ENCODE measurements at regions not wholly inside any gene's neighbourhood (a gene's known extent, or its start where the extent isn't known, plus 50 kb on each side); places are given as distances from the start of the nearest gene placed in this dataset.
"Not testable (repeated sequence)": the region's sequence is repeated elsewhere in the genome, so short reads cannot be mapped to it uniquely, and the experiment has no call there.

GRCh38 chr18:60319129-60319528 is 53.4 kb downstream of the MC4R start:
- DNase-seq (ENCODE audit: low spot score), result no peak

DNA sequence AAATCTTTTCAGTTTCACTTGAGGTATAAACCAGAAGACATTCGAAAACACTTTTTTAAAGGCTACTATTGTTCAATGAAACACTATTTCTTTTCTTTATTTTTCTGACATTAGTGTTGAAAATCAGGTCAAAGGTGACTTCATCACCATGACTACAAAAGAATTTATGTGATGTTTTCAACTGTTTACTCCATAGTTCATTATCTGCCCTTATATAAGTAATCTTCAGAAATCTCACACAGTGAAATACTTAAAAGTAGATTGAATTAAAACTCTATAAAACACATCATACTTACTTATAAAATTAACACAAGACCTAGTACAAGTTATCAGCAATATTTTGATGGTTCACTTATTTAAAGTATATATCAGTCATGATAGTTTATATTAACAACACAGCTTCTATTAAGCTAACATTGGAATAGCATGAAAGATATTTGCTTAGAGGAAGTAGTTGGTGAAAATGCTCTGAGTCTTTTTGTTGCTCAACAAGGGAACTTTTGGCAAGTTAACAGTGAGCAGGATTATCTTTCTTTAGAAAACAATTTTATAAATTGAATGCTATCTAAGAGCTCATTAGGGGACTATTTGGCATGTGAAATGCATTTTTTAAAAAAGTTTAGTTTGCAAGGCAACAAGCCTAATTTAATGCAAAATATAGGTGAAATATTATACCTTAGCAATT is 60.8 kb downstream of the MC4R start:
- DNase-seq (ENCODE audit: low spot score), result no peak

DNA sequence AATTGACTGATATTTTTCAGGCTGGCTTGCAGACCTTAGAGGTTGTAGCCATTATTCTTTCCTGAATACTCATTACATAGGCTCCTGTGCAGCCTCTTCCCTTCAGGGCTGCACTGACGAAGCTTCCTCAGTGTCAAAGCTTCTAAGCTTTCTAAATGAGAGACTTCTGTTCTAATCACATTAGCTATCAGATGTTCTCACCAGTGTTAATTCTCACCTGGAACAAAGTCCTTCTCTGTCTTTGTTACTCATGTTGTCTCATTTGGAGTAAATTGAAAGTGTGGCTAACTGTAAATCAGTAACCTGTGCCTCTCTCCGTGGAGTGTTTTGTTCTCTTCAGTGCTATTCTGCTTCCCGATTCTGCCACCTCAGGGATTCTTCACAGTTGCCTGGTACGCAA is 76.9 kb downstream of the MC4R start:
- DNase-seq (ENCODE audit: low spot score), result no peak

DNA sequence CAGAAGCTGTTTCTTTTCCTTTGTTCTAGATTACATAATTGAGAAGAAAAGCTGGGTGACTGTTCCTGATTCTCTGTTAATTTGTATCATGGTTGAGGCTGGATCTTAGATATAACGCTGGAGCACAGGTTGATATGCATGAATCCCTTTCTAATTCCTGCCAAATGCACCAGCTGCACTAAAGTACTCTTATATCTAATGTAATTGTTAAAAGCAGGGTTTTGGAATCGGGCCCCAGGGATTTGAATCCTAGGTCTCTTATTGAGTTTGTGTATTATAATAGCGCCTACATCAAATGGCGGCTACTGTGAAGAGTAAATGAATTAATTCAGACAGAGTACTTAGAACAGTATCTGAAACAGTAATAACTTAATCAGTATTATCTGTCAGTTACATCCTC is 80.4 kb downstream of the MC4R start:
- DNase-seq (ENCODE audit: low spot score), result no peak

GRCh38 chr18:60279391-60279790 is 93.2 kb downstream of the MC4R start:
- DNase-seq (ENCODE audit: low spot score), result no peak

- no peak for DNase-seq (ENCODE audit: low spot score)
Observed at GRCh38 chr18:60277855-60278480, 94.6 kb downstream of the MC4R start.

- no peak for DNase-seq (ENCODE audit: low spot score)
Observed at GRCh38 chr18:60267391-60268058, 105.0 kb downstream of the MC4R start.

DNA sequence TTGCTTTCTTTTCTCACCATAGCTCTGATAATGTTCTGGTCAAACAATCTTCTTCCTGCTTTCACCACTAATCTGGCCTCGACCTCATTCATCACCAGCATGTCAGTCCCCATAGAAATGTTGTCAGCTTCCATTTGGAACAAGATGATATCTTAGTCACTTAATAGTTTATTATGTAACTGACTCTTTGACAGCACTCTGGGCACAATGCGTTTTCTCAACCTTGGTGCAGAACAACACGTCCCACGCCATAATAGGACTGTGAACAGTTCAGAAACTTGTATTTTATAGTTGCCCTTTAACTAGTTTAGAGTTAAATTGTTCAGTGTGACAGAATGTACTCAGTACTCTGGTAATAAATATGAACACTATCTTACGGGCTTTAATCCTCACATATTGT is 106.0 kb downstream of the MC4R start:
- DNase-seq (ENCODE audit: low spot score), result no peak

GRCh38 chr18:60259052-60259681 is 113.4 kb downstream of the MC4R start:
- DNase-seq (ENCODE audit: low spot score), result no peak

DNA sequence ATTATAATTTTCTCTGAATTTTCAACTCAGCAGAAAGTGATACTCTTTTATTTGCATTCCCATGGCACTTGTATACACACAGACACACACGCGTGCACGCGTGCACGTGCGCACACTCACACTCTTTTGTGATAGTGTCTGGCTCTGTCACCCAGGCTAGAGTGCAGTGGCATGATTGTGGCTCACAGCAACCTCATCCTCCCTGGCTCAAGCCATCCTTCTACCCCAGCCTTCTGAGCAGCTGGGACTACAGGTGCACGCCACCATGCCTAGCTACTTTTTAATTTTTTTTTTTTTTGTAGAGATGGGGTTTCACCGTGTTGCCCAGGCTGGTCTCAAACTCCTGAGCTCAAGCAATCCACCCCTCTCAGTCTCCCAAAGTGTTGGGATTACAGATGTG is 123.2 kb downstream of the MC4R start:
- DNase-seq (ENCODE audit: low spot score), result no peak

GRCh38 chr18:60248336-60249330 is 123.9 kb downstream of the MC4R start:
- no peak for DNase-seq (ENCODE audit: low spot score)

DNA sequence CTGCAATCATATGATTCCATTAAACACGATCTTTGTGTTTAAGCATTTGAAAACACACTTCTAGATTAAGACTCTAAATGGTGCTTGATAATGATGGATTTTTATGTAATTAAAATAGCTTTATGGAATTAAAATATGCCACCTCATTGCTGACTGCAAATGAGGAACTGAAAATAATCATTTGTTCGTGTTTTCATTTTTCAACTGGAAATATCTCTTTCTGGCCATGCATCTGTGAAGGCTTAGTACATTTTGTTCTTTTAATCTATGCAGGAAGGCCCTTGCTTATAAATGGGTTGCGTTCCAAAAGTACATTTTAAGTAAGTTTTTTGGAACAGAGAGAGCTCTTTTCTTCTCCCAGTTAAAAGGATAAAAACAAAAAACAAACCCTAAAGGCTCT is 125.5 kb downstream of the MC4R start:
- no peak for DNase-seq (ENCODE audit: low spot score)

- DNase-seq (ENCODE audit: low spot score), result no peak
Observed at GRCh38 chr18:60246606-60247005, 126.0 kb downstream of the MC4R start.

GRCh38 chr18:60245096-60245495 is 127.5 kb downstream of the MC4R start:
- no peak for DNase-seq (ENCODE audit: low spot score)

- DNase-seq (ENCODE audit: low spot score), result not testable (repeated sequence)
Observed at GRCh38 chr18:60239024-60239710, 133.4 kb downstream of the MC4R start.

DNA sequence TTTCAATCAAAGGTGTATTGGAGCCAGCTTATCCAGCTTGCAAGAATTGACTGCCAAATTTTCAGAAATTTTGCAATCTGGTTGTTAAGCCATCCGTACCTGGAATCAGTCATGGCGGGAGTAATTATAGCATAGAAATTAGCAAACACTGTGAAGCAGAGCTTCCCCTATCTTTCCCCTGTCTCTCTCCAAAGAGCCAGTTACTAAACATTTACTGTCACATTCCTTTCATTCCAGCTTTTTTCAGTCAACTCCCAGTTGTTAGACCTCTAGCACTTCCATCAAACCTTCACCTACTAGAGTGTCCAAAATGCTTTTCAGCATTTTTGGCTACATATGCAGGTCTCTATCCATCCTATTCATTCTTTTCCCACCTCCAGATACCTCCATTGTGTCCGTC is 137.4 kb downstream of the MC4R start:
- DNase-seq (ENCODE audit: low spot score), result no peak

GRCh38 chr18:60232541-60232940 is 140.0 kb downstream of the MC4R start:
- DNase-seq (ENCODE audit: low spot score), result no peak

DNA sequence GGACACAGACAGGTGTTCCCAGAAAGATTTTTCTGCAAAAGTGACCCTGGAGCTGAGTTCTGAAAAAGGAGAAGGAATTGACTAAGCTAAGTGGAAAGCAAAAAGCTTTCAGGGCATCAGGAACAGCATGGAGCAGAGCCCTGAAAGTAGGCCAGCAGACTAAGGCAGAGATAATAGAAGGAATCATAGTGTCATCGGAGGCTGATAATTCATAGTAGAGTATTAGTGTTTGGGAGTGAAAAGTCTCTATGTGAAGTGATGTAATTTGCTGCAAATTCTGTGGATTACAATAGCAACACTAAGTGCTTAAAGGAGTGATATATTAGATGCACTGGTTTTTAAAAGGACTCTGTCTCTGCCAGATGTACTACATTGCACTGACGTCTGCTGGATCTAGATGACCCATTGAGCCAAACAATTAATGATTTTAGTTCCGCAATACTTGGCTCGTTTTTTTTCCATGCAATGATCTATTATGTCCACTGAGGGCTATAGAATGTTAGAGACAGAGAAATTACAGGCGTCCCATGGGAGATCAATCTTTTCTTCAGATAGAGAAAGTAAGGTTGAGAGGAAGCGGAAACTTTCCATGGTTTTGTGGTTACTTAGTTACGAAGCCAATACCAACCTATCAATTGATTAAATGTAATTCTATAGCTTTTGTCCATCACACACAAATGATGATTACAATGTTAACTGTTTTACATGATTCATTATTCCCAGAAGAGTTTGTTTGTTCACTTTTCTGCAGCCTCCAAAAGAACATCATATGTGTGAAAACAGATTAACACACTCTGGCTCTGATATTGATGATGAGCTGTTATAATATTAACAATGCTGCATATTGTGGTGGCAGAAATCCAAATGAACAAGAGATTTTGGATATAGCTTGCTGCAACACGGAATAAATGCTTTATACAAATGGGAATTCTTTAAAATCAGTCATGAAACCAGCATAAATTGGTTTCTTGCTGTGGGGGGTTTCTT is 143.7 kb downstream of the MC4R start:
- DNase-seq (ENCODE audit: low spot score), result no peak

DNA sequence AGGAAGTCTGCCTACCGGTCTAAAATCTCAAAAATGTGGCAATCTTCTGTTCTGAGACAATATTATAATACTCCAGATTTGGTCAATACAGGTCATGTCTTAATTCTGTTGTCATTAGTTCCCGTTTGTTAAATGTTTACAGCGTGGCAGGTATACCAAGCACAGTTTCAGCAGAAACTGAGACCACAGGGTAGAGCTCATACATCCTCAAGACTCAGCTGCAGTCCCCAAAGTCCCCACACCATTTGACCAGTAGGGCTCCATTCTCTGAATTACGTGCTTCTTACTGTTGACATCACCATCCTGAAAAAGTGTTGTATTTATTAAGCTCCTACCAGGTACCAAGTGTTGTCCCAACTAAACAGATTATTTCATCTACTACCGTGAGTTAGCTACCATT is 157.1 kb downstream of the MC4R start:
- DNase-seq (ENCODE audit: low spot score), result no peak

DNA sequence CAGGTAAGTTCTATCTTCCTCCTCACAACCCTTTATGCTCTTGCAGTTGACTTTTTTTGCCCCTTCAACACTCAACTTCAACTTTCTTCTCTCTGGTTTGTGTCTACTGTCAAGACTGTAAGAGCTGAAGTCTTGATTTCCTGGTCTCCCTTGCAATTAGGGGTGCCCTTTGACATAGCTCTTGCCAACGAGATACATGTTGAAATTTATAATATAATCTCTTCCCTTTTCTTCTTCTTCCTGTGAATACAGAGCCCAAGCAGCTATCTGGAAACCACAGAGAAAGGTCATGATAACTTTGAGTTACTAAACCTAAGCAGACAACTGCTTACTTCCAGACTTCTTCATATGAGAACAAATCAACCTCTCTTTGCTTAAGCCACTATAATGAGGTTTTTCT is 163.5 kb downstream of the MC4R start:
- DNase-seq (ENCODE audit: low spot score), result no peak

Data from CD4-positive, alpha-beta T cell treated with Interleukin-15 for 4 hours (primary cell).